ENCODE measurements at regions not wholly inside any gene's neighbourhood (a gene's known extent, or its start where the extent isn't known, plus 50 kb on each side); places are given as distances from the start of the nearest gene placed in this dataset.

GRCh38 chr17:71035226-71035625, 865.9 kb downstream of the KCNJ2 start:
- H3K4me3 ChIP-seq, result no peak overlapping the region
- intact Hi-C loops (cut with DNase I), result no loop called here
- TF ChIP-seq CTCF (IDR thresholded peaks at IDR 0.05), result no peak
- no peaks in the 10 kb centered on the region for H3K27me3 ChIP-seq
- no peak overlapping the region for H3K27ac ChIP-seq
- H3K4me1 ChIP-seq, result no peaks in the 10 kb centered on the region
- H3K9me3 ChIP-seq, result no peaks in the 10 kb centered on the region
- DNase-seq (ENCODE audit: low spot score in 2 of 2), result no peak
- no peaks in the 10 kb centered on the region for H3K36me3 ChIP-seq

DNA sequence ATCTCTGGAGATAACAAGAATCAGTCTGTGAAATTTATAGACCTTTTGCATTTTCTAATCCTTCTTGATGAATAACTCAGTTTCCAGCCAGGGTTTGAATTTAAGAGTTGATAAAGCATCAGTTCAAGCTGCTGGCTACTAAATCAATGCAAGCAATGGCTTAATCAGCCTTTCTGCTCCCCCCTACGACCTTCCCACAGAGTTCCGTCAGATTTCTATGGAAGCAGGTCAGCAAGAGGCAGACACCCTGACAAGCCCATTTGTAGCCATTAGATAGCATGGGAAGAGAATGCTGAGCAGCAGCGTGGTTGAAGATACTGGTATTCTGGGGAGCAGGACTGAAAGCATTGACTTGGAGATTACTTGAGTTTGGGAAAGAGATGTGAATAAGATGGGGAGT, 868.1 kb downstream of the KCNJ2 start:
- Histone ChIP-seq H3K9me3 (no peaks in the 10 kb centered on the region), H3K27me3 (no peaks in the 10 kb centered on the region), H3K4me1 (no peaks in the 10 kb centered on the region), H3K36me3 (no peaks in the 10 kb centered on the region), H3K4me3 (no peak overlapping the region), H3K27ac (no peak overlapping the region)
- TF ChIP-seq CTCF (IDR thresholded peaks at IDR 0.05), result no peak
- intact Hi-C loops (cut with DNase I), result no loop called here
- no peak for DNase-seq (ENCODE audit: low spot score in 2 of 2)

GRCh38 chr17:71039391-71039790, 870.1 kb downstream of the KCNJ2 start:
- Histone ChIP-seq H3K27me3 (no peaks in the 10 kb centered on the region), H3K9me3 (no peaks in the 10 kb centered on the region), H3K4me1 (no peaks in the 10 kb centered on the region), H3K36me3 (no peaks in the 10 kb centered on the region), H3K4me3 (no peak overlapping the region), H3K27ac (no peak overlapping the region)
- no peak for DNase-seq (ENCODE audit: low spot score in 2 of 2)
- TF ChIP-seq CTCF (IDR thresholded peaks at IDR 0.05), result no peak
- intact Hi-C loops (cut with DNase I), result no loop called here

- no peaks in the 10 kb centered on the region for H3K4me1 ChIP-seq
- H3K27ac ChIP-seq, result no peak overlapping the region
- no peaks in the 10 kb centered on the region for H3K9me3 ChIP-seq
- H3K36me3 ChIP-seq, result no peaks in the 10 kb centered on the region
- no peak overlapping the region for H3K4me3 ChIP-seq
- no peaks in the 10 kb centered on the region for H3K27me3 ChIP-seq
- intact Hi-C loops (cut with DNase I), result no loop called here
- TF ChIP-seq CTCF (IDR thresholded peaks at IDR 0.05), result no peak
- no peak for DNase-seq (ENCODE audit: low spot score in 2 of 2)
These were observed 883.6 kb downstream of the KCNJ2 start for GRCh38 chr17:71052971-71053370.

- intact Hi-C loops (cut with DNase I), result no loop called here
- Histone ChIP-seq H3K9me3 (no peaks in the 10 kb centered on the region), H3K4me1 (no peaks in the 10 kb centered on the region), H3K27me3 (no peaks in the 10 kb centered on the region), H3K36me3 (no peaks in the 10 kb centered on the region), H3K27ac (no peak overlapping the region), H3K4me3 (no peak overlapping the region)
- no peak for TF ChIP-seq CTCF (IDR thresholded peaks at IDR 0.05)
- DNase-seq (ENCODE audit: low spot score in 2 of 2), result no peak
These were observed 885.8 kb downstream of the KCNJ2 start for GRCh38 chr17:71055128-71055527.

GRCh38 chr17:71057448-71057847, 888.1 kb downstream of the KCNJ2 start:
- H3K4me1 ChIP-seq, result no peaks in the 10 kb centered on the region
- H3K36me3 ChIP-seq, result no peaks in the 10 kb centered on the region
- no peaks in the 10 kb centered on the region for H3K27me3 ChIP-seq
- H3K4me3 ChIP-seq, result no peak overlapping the region
- intact Hi-C loops (cut with DNase I), result no loop called here
- no peak for TF ChIP-seq CTCF (IDR thresholded peaks at IDR 0.05)
- DNase-seq (ENCODE audit: low spot score in 2 of 2), result no peak
- H3K9me3 ChIP-seq, result no peaks in the 10 kb centered on the region
- no peak overlapping the region for H3K27ac ChIP-seq
